ENCODE measurements at regions not wholly inside any gene's neighbourhood (a gene's known extent, or its start where the extent isn't known, plus 50 kb on each side); places are given as distances from the start of the nearest gene placed in this dataset.

- TF ChIP-seq ZHX2 (IDR thresholded peaks at IDR 0.05; ENCODE audit: low read depth) = no peak
- no peak for TF ChIP-seq ZHX2 (CRISPR knock-in tag; IDR thresholded peaks at IDR 0.05; ENCODE audit: borderline replicate concordance)
- TF ChIP-seq ZNF546 (CRISPR knock-in tag; conservative IDR thresholded peaks at IDR 0.05) = peak; percentile 40; the same call in 1 of the 2 replicates
- no peak for TF ChIP-seq NFYB (CRISPR knock-in tag; IDR thresholded peaks at IDR 0.05)
- no peak for TF ChIP-seq ZNF572 (CRISPR knock-in tag; IDR thresholded peaks at IDR 0.05)
- TF ChIP-seq, protein P1, sequence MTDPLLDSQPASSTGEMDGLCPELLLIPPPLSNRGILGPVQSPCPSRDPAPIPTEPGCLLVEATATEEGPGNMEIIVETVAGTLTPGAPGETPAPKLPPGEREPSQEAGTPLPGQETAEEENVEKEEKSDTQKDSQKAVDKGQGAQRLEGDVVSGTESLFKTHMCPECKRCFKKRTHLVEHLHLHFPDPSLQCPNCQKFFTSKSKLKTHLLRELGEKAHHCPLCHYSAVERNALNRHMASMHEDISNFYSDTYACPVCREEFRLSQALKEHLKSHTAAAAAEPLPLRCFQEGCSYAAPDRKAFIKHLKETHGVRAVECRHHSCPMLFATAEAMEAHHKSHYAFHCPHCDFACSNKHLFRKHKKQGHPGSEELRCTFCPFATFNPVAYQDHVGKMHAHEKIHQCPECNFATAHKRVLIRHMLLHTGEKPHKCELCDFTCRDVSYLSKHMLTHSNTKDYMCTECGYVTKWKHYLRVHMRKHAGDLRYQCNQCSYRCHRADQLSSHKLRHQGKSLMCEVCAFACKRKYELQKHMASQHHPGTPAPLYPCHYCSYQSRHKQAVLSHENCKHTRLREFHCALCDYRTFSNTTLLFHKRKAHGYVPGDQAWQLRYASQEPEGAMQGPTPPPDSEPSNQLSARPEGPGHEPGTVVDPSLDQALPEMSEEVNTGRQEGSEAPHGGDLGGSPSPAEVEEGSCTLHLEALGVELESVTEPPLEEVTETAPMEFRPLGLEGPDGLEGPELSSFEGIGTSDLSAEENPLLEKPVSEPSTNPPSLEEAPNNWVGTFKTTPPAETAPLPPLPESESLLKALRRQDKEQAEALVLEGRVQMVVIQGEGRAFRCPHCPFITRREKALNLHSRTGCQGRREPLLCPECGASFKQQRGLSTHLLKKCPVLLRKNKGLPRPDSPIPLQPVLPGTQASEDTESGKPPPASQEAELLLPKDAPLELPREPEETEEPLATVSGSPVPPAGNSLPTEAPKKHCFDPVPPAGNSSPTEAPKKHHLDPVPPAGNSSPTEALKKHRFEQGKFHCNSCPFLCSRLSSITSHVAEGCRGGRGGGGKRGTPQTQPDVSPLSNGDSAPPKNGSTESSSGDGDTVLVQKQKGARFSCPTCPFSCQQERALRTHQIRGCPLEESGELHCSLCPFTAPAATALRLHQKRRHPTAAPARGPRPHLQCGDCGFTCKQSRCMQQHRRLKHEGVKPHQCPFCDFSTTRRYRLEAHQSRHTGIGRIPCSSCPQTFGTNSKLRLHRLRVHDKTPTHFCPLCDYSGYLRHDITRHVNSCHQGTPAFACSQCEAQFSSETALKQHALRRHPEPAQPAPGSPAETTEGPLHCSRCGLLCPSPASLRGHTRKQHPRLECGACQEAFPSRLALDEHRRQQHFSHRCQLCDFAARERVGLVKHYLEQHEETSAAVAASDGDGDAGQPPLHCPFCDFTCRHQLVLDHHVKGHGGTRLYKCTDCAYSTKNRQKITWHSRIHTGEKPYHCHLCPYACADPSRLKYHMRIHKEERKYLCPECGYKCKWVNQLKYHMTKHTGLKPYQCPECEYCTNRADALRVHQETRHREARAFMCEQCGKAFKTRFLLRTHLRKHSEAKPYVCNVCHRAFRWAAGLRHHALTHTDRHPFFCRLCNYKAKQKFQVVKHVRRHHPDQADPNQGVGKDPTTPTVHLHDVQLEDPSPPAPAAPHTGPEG (CRISPR knock-in tag; IDR thresholded peaks at IDR 0.05) = peak; percentile 63; the same call in 1 of the 2 replicates
- no peak for TF ChIP-seq ZBTB7B (CRISPR knock-in tag; IDR thresholded peaks at IDR 0.05)
- TF ChIP-seq ZNF563 (CRISPR knock-in tag; IDR thresholded peaks at IDR 0.05) = peak; percentile 60; the same call in 1 of the 2 replicates
- TF ChIP-seq SYNCRIP (IDR thresholded peaks at IDR 0.05; ENCODE audit: insufficient read depth, low read depth, low read length) = no peak
- no peak for TF ChIP-seq ZBTB34 (CRISPR knock-in tag; IDR thresholded peaks at IDR 0.05)
- TF ChIP-seq TBX2 (CRISPR knock-in tag; IDR thresholded peaks at IDR 0.05; ENCODE audit: borderline replicate concordance) = no peak
- TF ChIP-seq ZSCAN5A (CRISPR knock-in tag; IDR thresholded peaks at IDR 0.05; ENCODE audit: borderline replicate concordance) = no peak
- no peak for TF ChIP-seq SAFB2 (CRISPR knock-in tag; IDR thresholded peaks at IDR 0.05; ENCODE audit: borderline replicate concordance, low read depth)
- no peak for TF ChIP-seq ZNF720 (CRISPR knock-in tag; IDR thresholded peaks at IDR 0.05)
- no peak for TF ChIP-seq SNRNP70 (IDR thresholded peaks at IDR 0.05; ENCODE audit: low read depth, low read length)
These were observed 87.4 kb upstream of the ARHGAP32 start (continued) for GRCh38 chr11:129279326-129280026.

Measured in HepG2 (cell line).